ENCODE measurements at regions not wholly inside any gene's neighbourhood (a gene's known extent, or its start where the extent isn't known, plus 50 kb on each side); places are given as distances from the start of the nearest gene placed in this dataset.

- Histone ChIP-seq H3K36me3 (ENCODE audit: insufficient read depth, low read length) (no peaks in the 10 kb centered on the region), H3K9ac (ENCODE audit: low read depth, low read length, poor library complexity, severe bottlenecking) (no peak overlapping the region), H3K4me2 (ENCODE audit: low read depth, low read length, poor library complexity, severe bottlenecking) (no peak overlapping the region), H3K27me3 (ENCODE audit: insufficient read depth, low read length, poor library complexity, severe bottlenecking) (no peaks in the 10 kb centered on the region), H2AFZ (ENCODE audit: low read length) (no peak overlapping the region), H3K4me3 (ENCODE audit: low read length, poor library complexity, severe bottlenecking) (no peak overlapping the region), H3K4me1 (ENCODE audit: insufficient read depth, low read length, poor library complexity, severe bottlenecking) (no peaks in the 10 kb centered on the region), H4K20me1 (ENCODE audit: insufficient read depth, low read length, poor library complexity, severe bottlenecking) (no peaks in the 10 kb centered on the region), H3K9me3 (ENCODE audit: insufficient read depth, low read depth, low read length) (peaks cover 3% of the 10 kb centered on the region; the same call in 1 of the 2 replicates), H3F3A (ENCODE audit: low read depth) (no peaks in the 10 kb centered on the region), H3K9me2 (replicated peaks; ENCODE audit: low read depth, low read length) (no peaks in the 10 kb centered on the region), H3K79me2 (ENCODE audit: insufficient read depth, low read length) (no peaks in the 10 kb centered on the region)
- no peak for TF ChIP-seq CTCF (conservative IDR thresholded peaks at IDR 0.05; ENCODE audit: low read length)
- TF ChIP-seq EZH2phosphoT487 (IDR thresholded peaks at IDR 0.05; ENCODE audit: borderline replicate concordance): no peak
Observed at GRCh38 chr19:28988066-28988465, 224.9 kb downstream of the UQCRFS1 start.

GRCh38 chr19:28987177-28987576 is 225.8 kb downstream of the UQCRFS1 start:
- H3K4me2 ChIP-seq (ENCODE audit: low read depth, low read length, poor library complexity, severe bottlenecking): no peak overlapping the region
- no peak overlapping the region for H2AFZ ChIP-seq (ENCODE audit: low read length)
- H3K9me3 ChIP-seq (ENCODE audit: insufficient read depth, low read depth, low read length): peaks cover 3% of the 10 kb centered on the region; the same call in 1 of the 2 replicates
- no peaks in the 10 kb centered on the region for H3K79me2 ChIP-seq (ENCODE audit: insufficient read depth, low read length)
- no peaks in the 10 kb centered on the region for H3F3A ChIP-seq (ENCODE audit: low read depth)
- H3K4me1 ChIP-seq (ENCODE audit: insufficient read depth, low read length, poor library complexity, severe bottlenecking): no peaks in the 10 kb centered on the region
- no peaks in the 10 kb centered on the region for H3K27me3 ChIP-seq (ENCODE audit: insufficient read depth, low read length, poor library complexity, severe bottlenecking)
- no peak overlapping the region for H3K9ac ChIP-seq (ENCODE audit: low read depth, low read length, poor library complexity, severe bottlenecking)
- H3K36me3 ChIP-seq (ENCODE audit: insufficient read depth, low read length): no peaks in the 10 kb centered on the region
- TF ChIP-seq CTCF (conservative IDR thresholded peaks at IDR 0.05; ENCODE audit: low read length) (no peak), EZH2phosphoT487 (IDR thresholded peaks at IDR 0.05; ENCODE audit: borderline replicate concordance) (no peak)
- H4K20me1 ChIP-seq (ENCODE audit: insufficient read depth, low read length, poor library complexity, severe bottlenecking): no peaks in the 10 kb centered on the region
- no peaks in the 10 kb centered on the region for H3K9me2 ChIP-seq (replicated peaks; ENCODE audit: low read depth, low read length)
- H3K4me3 ChIP-seq (ENCODE audit: low read length, poor library complexity, severe bottlenecking): no peak overlapping the region

- H3K4me1 ChIP-seq (ENCODE audit: insufficient read depth, low read length, poor library complexity, severe bottlenecking): no peaks in the 10 kb centered on the region
- H3K36me3 ChIP-seq (ENCODE audit: insufficient read depth, low read length): no peaks in the 10 kb centered on the region
- no peak overlapping the region for H3K4me2 ChIP-seq (ENCODE audit: low read depth, low read length, poor library complexity, severe bottlenecking)
- no peaks in the 10 kb centered on the region for H3K27me3 ChIP-seq (ENCODE audit: insufficient read depth, low read length, poor library complexity, severe bottlenecking)
- H2AFZ ChIP-seq (ENCODE audit: low read length): no peak overlapping the region
- H3K9ac ChIP-seq (ENCODE audit: low read depth, low read length, poor library complexity, severe bottlenecking): no peak overlapping the region
- no peaks in the 10 kb centered on the region for H4K20me1 ChIP-seq (ENCODE audit: insufficient read depth, low read length, poor library complexity, severe bottlenecking)
- H3F3A ChIP-seq (ENCODE audit: low read depth): no peaks in the 10 kb centered on the region
- TF ChIP-seq CTCF (conservative IDR thresholded peaks at IDR 0.05; ENCODE audit: low read length) (no peak), EZH2phosphoT487 (IDR thresholded peaks at IDR 0.05; ENCODE audit: borderline replicate concordance) (no peak)
- H3K79me2 ChIP-seq (ENCODE audit: insufficient read depth, low read length): no peaks in the 10 kb centered on the region
- no peaks in the 10 kb centered on the region for H3K9me2 ChIP-seq (replicated peaks; ENCODE audit: low read depth, low read length)
- peaks cover 3% of the 10 kb centered on the region; the same call in 1 of the 2 replicates for H3K9me3 ChIP-seq (ENCODE audit: insufficient read depth, low read depth, low read length)
- no peak overlapping the region for H3K4me3 ChIP-seq (ENCODE audit: low read length, poor library complexity, severe bottlenecking)
Observed at GRCh38 chr19:28985201-28985600, 227.8 kb downstream of the UQCRFS1 start.

Measured in Loucy (cell line).